GM23248 (cell line): ENCODE measurements at regions not wholly inside any gene's neighbourhood (a gene's known extent, or its start where the extent isn't known, plus 50 kb on each side); places are given as distances from the start of the nearest gene placed in this dataset.

ENCODE experiments used
- EZH2 ChIP-seq: fragments of 200-600 bp; sonication (generic); IDR thresholded peaks from 2 replicates; pipeline ENCODE4 v1.6.1; 2018; ENCODE audit warnings: antibody characterized with exemption, mild to moderate bottlenecking; ENCODE audit not compliant: insufficient read depth, poor library complexity, severe bottlenecking
- EZH2phosphoT487 ChIP-seq: fragments of 200-600 bp; sonication (generic); IDR thresholded peaks from 2 replicates; pipeline ENCODE4 v1.6.1; 2018; ENCODE audit warnings: antibody characterized with exemption, moderate library complexity, mild to moderate bottlenecking, low read depth; ENCODE audit not compliant: insufficient read depth

- TF ChIP-seq EZH2 (no peak), EZH2phosphoT487 (no peak)
These were observed 816.6 kb upstream of the CDH6 start for GRCh38 chr5:30376848-30377247.
